GM21737 (cell line): ENCODE measurements at regions not wholly inside any gene's neighbourhood (a gene's known extent, or its start where the extent isn't known, plus 50 kb on each side); places are given as distances from the start of the nearest gene placed in this dataset.
"Not testable (repeated sequence)": the region's sequence is repeated elsewhere in the genome, so short reads cannot be mapped to it uniquely, and the experiment has no call there.

Experiments
- ATAC-seq: cut with Tn5 transposase; IDR thresholded peaks from one replicate; pipeline ENCODE4 v1.9.1; 2021; ENCODE audit warnings: mild to moderate bottlenecking, moderate library complexity; ENCODE audit not compliant: unreplicated experiment

GRCh38 chr3:110575702-110576101 lies 495.9 kb upstream of the NECTIN3 start:
- ATAC-seq, result no peak

- no peak for ATAC-seq
These were observed 494.7 kb upstream of the NECTIN3 start for GRCh38 chr3:110576960-110577359.

DNA sequence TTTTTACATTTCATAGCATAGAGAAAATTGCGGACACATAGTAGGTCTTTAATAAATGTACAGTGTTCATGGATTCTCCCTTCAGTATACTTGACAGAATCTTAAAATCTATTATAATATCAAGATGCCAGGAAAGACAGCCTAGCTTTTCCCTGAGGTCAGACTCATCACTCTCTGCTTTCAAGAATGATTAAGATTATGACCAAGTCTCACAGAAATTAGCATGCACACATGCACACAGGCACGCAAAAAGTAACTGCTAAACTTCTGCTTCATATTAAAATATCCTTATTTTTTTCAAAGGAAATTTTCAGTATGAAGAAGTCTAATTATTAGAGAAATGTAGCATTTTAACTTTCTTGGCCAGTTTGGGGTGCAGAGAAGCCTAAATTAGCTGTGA lies 493.8 kb upstream of the NECTIN3 start:
- ATAC-seq, result no peak

DNA sequence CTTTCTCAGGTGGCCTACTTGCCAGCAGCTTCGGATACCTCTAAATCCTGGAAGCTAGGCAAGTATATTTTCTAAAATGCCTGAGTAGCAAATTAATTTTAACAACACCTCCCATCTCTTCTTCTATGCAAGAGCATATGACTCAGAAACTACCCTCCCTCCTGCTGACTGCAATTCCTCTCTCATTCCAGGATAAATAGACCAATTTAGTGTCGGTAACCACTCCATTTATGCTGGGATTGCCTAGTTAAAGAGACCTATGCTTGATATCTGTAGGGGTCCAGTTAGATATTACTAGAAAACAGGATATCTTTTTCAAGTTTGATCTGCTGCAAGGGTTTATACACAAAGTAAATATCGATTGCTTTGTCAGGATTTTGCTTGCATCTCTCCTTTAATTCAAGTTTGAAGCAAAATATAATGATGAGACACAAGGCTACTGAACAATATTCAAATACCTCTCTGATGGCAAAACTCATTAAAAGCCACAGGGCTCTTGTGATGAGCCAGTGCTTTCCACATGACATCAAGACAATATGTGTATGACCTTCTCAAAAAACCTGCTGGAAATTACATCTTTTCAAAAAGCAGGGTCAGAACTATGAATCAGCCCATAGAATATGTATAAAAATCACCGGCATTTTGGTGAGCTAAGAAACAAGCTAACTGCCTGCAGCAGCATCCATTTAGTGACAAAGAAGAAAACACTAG lies 491.6 kb upstream of the NECTIN3 start:
- ATAC-seq, result no peak

DNA sequence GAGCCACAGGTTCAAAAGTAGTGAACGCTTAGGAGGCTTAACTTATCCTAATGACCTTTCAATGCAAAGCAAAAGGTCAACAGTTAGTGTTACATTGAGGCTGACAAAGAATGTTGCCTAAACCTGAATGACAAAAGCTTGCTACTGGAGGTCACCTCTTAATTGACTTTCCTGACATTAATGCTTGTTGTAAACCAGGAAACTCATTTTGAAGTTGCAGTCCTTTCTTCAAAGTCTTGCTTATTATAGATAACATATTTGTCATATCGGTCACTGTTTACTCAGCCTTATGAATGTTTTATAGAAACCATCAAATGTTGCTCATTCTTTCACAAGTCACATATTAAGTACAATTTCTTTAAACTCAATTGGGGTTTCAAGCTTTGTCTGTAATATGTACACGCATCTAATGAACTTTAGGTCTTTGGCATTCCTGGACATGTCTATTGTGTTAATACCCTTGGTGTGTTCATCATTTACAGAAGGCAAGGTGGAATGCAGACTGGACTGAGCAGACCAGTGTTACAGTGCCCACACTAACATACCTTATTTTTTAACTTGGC lies 488.2 kb upstream of the NECTIN3 start:
- ATAC-seq, result no peak

GRCh38 chr3:110588906-110589305 lies 482.7 kb upstream of the NECTIN3 start:
- no peak for ATAC-seq

GRCh38 chr3:110589341-110589740 lies 482.3 kb upstream of the NECTIN3 start:
- ATAC-seq, result no peak

GRCh38 chr3:110593749-110594148 lies 477.9 kb upstream of the NECTIN3 start:
- no peak for ATAC-seq

GRCh38 chr3:110598847-110599490 lies 472.6 kb upstream of the NECTIN3 start:
- no peak for ATAC-seq

DNA sequence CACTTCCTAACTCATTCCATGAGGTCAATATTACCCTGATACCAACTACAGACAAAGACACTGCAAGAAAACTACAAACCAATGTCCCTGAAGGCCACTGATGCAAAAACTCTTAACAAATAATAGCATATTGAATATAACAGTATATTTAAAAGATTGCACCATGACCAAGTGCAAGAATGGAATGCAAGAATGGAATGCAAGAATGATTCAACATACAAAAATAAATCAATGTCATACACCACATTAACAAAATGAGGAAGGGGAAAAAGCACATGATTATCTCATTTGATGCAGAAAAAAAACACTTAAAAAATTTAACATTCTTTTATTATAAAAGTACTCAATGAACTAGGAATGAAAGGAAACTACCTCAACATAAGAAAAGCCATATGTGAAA lies 463.1 kb upstream of the NECTIN3 start:
- ATAC-seq, result no peak

GRCh38 chr3:110612045-110612444 lies 459.6 kb upstream of the NECTIN3 start:
- no peak for ATAC-seq

GRCh38 chr3:110614186-110614585 lies 457.4 kb upstream of the NECTIN3 start:
- ATAC-seq, result no peak

GRCh38 chr3:110615454-110615853 lies 456.2 kb upstream of the NECTIN3 start:
- no peak for ATAC-seq

DNA sequence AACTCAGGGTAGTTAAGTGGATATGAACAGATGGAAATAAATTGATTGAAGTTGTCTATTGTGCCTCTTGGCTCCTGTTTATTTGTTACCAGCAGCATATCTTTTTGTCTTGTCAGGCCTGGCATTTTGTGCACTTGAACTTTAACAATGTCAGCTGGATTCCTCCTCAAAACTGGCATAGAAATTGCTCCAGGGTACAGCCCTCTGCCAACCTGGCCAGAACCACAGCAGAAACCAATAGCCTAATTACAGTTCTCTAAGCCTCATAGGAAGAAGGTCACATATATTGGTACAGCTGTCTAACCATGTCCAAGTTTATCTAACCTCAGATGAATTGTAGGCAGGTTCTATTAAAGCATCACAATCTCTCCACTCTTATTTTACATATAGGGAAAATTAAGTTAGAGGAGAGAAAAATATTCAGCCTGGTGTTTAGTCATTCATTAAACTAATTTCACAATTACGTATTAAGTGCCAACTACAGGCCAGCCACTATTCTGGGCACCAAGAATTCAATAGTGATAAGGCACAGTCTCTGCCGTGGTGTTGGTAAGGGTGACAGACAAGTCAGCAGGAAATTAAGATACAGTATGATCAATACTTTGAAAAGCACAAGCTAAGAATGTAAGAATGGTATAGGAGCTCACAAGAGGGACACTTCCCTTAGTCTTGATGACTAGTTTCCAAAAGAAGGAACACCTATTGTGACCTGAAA lies 452.9 kb upstream of the NECTIN3 start:
- no peak for ATAC-seq

DNA sequence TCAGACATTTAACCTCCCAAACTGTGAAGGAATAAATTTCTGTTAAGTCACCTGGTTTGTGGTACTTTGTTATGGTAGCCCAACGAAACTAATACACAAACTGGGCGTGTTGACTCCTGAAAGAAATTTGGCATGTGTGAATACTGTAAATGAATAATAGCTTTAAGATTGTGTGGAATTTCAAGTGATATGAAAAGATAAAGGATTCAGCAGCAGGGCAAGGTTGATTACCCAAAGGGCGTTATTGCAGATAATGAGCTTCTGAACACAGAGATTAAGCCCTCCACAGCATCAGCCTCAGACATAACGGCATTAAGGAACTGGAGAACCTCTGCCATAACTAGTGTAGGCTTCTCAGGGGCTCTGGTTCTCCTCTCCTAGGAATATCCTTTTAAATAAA lies 451.5 kb upstream of the NECTIN3 start:
- no peak for ATAC-seq

GRCh38 chr3:110623571-110623970 lies 448.0 kb upstream of the NECTIN3 start:
- no peak for ATAC-seq

GRCh38 chr3:110624576-110624975 lies 447.0 kb upstream of the NECTIN3 start:
- ATAC-seq, result no peak

DNA sequence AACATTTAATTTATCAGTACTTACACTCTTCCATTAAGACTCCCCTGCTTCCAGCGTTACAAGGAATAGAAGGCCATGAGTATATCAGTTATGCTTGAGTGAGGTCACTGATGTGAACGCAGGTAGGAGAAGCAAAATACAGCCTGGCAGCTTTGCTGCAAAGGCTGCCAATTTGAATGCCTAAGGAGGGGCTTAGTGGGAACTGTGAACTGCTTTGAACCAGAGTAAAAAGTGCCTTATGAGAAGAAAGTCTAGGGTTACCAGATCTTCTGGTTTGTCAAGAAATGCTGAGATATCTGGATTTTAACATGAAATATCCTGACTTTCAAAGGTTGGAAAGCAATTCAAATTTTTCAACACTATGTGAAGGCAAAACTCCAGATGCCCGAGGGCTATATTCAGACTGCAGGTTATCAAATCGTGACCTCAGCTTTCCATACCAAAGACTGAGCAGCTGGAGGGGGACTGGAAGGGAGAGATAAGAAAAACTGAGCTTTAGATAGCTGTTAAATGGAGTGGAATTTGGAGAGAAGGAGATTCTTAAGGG lies 446.3 kb upstream of the NECTIN3 start:
- ATAC-seq, result no peak

- ATAC-seq, result not testable (repeated sequence)
These were observed 444.9 kb upstream of the NECTIN3 start for GRCh38 chr3:110626652-110627111.

DNA sequence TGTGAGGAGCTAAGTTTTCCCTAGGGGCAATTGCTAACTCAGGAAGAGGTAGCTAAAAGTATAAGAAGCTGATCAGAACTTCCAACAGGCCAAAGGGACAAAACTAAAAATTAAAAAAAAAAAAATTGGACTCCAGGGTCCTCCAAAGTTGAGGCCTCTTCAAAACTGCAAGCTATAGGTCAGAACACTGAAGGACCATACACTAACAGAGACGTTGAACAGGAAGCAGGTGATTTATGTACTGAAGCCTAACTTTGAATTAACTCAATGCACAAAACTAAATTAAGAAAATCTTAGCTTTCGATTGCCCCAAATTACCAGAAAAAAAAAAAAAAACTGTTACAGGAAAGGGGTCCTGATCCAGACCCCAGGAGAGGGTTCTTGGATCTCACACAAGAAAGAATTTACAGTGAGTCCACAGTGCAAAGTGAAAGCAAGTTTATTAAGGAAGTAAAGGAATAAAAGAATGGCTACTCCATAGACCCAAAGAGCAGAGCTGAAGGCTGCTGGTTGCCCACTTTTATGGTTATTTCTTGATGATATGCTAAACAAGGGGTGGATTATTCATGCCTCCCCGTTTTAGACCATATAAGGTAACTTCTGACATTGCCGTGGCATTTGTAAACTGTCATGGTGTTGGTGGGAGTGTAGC lies 442.8 kb upstream of the NECTIN3 start:
- ATAC-seq, result no peak

DNA sequence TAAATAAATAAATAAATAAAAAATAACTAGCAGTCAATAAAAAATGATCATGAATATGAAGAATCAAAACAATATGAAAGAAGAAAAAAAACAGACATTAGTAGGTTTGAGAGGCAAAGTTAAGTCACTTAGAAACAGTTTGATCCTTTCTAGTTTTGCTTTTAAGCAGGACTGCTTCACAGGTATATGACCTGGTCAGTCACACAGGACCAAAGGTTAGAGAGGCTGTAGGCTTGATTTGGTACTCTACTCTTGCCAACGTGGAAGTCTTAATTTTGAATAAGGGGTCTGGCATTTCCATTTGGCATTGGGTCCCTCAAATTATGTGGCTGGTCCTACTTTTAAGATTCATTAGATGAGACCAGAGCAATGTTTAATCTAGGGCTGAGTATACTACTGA lies 441.7 kb upstream of the NECTIN3 start:
- no peak for ATAC-seq
